ENCODE measurements at regions not wholly inside any gene's neighbourhood (a gene's known extent, or its start where the extent isn't known, plus 50 kb on each side); places are given as distances from the start of the nearest gene placed in this dataset.

GRCh38 chr2:146530886-146531285, 1313.9 kb upstream of the ACVR2A start:
- DNase-seq (ENCODE audit: low read depth in 2 of 2), result no peak

DNA sequence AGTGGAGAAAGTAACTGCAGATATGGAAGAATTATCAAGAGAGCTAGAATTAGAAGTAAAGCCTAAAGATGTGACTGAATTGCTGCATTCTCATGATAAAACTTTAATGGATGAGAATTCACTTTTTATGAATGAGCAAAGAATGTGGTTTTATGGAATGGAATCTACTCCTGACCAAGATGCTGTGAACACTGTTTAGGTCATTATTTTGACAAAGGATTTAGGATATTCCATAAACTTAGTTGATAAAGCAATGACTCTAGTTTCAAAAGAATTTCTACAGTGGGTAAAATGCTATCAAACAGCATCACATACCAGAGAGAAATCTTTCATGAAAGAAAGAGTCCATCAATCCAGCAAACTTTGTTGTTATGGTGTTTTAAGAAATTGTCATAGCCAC, 1317.7 kb upstream of the ACVR2A start:
- no peak for DNase-seq (ENCODE audit: low read depth in 2 of 2)

DNA sequence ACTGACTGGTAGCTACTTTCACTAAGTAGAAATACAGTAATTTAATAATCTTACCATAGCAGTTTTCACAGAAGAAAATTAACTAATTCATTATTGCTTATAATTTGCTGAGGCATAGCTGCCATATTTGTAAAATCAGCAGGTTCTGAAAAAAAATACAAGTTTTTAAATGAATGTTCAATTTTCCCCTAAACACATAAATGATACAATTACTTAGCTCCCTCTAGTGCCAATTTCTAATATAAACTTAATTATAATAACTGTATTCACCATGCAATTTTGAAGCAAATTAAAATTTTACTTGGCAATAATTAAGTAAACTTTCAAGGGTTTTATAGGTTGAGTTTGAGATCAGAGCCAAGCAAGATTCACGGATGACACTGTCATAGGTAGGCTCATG, 1321.6 kb upstream of the ACVR2A start:
- no peak for DNase-seq (ENCODE audit: low read depth in 2 of 2)

DNA sequence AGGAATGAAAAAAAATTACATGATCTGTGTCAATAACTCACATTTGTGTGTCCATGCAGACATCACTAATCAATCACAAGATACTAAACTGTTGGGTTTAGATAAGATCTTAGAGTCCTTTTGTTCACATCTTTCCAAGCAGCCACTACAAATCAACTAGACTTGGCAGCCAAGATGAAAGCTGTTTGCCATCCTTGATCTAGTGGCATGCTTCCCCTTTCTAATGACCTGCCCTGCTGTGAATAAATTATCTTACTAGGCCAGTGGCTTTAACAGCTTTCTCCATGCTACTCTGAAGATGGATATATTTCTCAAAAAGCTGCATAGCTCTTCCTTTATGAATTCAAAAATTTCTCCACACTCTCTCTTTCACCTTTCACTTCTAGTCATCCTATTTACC, 1338.0 kb upstream of the ACVR2A start:
- no peak for DNase-seq (ENCODE audit: low read depth in 2 of 2)

GRCh38 chr2:146503366-146503765, 1341.5 kb upstream of the ACVR2A start:
- DNase-seq (ENCODE audit: low read depth in 2 of 2), result no peak

- DNase-seq (ENCODE audit: low read depth in 2 of 2), result no peak
Measured at GRCh38 chr2:146496248-146496647, 1348.6 kb upstream of the ACVR2A start.

DNA sequence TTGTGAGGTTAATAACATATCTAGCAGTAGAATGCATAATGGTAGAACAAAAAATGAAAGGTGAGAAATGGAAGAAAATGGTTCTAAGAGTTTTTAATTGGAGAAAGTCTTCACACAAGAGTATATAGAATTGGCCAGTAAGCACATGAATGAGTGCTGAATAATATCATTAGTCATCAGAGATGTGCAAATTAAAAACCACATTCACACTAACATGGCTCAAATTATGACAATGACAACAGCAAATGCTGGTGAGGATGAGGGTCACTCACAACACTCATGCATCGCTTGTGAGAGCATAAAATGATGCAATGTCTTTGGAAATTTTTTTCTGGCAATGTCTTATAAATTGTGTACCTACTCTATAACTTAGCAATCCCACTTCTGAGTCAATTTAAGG, 1355.4 kb upstream of the ACVR2A start:
- no peak for DNase-seq (ENCODE audit: low read depth in 2 of 2)

GRCh38 chr2:146481629-146482028, 1363.2 kb upstream of the ACVR2A start:
- DNase-seq (ENCODE audit: low read depth in 2 of 2), result no peak

DNA sequence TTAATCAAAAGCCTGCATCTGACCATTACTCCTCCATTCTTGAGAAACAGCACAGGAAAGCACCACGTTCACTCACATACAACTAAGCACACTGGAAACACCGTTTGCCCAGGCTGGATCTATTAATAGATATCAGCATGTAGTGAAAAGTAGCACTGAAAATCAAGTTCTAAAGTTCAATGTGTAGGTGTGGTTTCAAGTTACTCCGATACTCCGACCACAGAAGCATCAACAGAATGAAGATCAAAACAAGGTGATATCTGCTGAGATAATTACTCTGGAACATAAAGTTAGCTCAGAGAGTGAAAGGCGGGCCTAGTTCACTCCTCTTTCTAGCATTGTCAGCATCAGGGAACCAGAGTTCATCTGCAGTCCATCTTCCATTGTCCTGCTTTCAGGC, 1367.4 kb upstream of the ACVR2A start:
- DNase-seq (ENCODE audit: low read depth in 2 of 2), result no peak

- DNase-seq (ENCODE audit: low read depth in 2 of 2), result no peak
Measured at GRCh38 chr2:146468578-146468977, 1376.3 kb upstream of the ACVR2A start.

DNA sequence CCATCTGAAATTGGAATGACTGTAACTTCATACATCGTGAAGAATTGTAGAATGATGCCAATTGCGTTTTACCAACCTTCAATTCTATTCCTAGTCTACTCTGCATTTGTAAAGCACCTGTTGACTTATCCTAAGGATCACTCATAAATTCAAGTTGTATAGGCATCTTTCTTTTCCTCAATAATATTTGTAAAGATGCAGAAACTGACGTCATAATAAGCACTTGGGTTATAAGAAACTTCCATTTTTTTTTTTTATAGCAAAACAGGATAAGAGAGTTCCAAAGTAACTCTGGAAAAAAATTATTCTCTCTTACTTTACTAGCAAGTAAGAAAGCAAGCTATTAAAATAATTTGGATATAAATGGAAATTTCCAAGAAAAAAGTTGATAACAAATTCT, 1377.4 kb upstream of the ACVR2A start:
- no peak for DNase-seq (ENCODE audit: low read depth in 2 of 2)

- DNase-seq (ENCODE audit: low read depth in 2 of 2), result no peak
Measured at GRCh38 chr2:146465460-146465859, 1379.4 kb upstream of the ACVR2A start.

- DNase-seq (ENCODE audit: low read depth in 2 of 2), result no peak
Measured at GRCh38 chr2:146461068-146461467, 1383.8 kb upstream of the ACVR2A start.

- no peak for DNase-seq (ENCODE audit: low read depth in 2 of 2)
Measured at GRCh38 chr2:146458585-146458984, 1386.2 kb upstream of the ACVR2A start.

- no peak for DNase-seq (ENCODE audit: low read depth in 2 of 2)
Measured at GRCh38 chr2:146457221-146457620, 1387.6 kb upstream of the ACVR2A start.

- no peak for DNase-seq (ENCODE audit: low read depth in 2 of 2)
Measured at GRCh38 chr2:146455325-146455724, 1389.5 kb upstream of the ACVR2A start.

- no peak for DNase-seq (ENCODE audit: low read depth in 2 of 2)
Measured at GRCh38 chr2:146451972-146452371, 1392.9 kb upstream of the ACVR2A start.

DNA sequence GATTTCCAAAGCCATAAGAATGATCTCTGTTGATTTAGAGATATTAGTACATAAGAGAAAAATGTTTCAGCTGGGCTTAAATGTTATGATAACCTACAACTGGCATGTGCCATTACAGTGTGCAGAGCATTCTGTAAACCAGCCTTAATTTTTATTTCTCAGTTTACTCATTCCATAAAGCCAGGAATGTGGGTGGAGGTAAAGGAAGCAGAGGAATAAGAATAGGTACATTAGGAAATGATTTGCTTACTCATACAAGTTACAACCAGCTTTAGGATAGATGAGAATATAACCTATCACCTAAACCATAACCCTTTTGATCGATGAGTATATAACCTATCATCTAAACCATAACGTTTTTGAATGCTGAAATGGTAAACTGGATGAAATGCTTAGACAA, 1394.7 kb upstream of the ACVR2A start:
- no peak for DNase-seq (ENCODE audit: low read depth in 2 of 2)

- DNase-seq (ENCODE audit: low read depth in 2 of 2), result no peak
Measured at GRCh38 chr2:146444987-146445386, 1399.8 kb upstream of the ACVR2A start.

GRCh38 chr2:146444085-146444484, 1400.7 kb upstream of the ACVR2A start:
- no peak for DNase-seq (ENCODE audit: low read depth in 2 of 2)

GRCh38 chr2:146438246-146438645, 1406.6 kb upstream of the ACVR2A start:
- no peak for DNase-seq (ENCODE audit: low read depth in 2 of 2)

GRCh38 chr2:146437712-146438111, 1407.1 kb upstream of the ACVR2A start:
- no peak for DNase-seq (ENCODE audit: low read depth in 2 of 2)

DNA sequence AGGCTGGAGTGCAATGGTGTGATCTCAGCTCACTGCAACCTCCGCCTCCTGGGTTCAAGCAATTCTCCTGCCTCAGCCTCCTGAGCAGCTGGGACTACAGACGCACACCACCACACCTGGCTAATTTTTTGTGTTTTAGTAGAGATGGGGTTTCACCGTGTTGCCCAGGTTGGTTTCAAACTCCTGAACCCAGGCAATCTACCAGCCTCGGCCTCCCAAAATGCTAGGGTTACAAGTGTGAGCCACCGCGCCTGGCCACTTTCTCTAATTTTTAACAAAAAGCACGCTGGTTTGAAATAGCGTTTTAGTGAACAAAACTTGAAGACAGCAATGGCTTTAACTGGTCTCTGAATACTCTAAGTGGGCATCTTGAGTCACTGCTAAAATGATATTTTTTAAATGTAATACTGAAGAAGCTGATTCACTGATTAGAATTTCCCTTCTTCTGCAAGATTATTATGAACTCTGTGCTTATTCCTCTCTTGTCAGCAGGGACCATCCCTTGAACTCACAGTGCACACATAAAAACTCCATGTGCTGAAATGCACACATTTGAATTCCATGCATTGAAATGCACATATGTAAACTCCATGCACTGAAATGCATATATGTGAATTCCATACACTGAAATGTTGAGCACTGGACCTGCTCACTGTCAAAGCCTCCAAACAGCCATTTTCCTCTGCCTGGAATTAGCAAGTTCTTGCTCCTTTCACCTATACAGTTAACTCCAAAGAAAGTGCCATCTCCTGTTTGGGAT, 1411.5 kb upstream of the ACVR2A start:
- DNase-seq (ENCODE audit: low read depth in 2 of 2), result no peak

- DNase-seq (ENCODE audit: low read depth in 2 of 2), result no peak
Measured at GRCh38 chr2:146429366-146429765, 1415.5 kb upstream of the ACVR2A start.

Measured in stimulated activated CD8-positive, alpha-beta memory T cell treated with anti-CD3 and anti-CD28 coated beads, Interleukin-2, amount 100 ng/mL, for 1 hour (primary cell).